ENCODE measurements at regions not wholly inside any gene's neighbourhood (a gene's known extent, or its start where the extent isn't known, plus 50 kb on each side); places are given as distances from the start of the nearest gene placed in this dataset.

DNA sequence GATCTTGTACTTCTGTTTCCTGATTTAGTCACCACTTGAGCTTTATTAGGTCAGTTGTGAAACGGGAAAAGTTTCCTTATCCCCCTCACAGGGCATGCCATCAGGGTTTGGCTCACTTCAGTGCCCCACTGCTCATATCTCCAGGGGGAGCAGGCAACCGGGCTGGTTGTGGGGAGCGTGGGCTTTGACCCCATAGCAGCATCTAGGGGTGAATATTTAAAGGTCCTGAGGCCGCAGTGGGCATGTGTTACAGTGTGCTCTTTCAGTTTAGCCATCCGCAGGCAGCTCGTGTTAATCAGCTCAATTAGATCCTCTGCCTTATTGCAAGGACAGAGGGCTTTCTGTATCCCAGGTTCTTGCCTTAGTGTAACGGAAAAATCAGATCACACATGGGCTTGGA is 71.9 kb downstream of the MRPL46 start:
- TF ChIP-seq, protein P1, sequence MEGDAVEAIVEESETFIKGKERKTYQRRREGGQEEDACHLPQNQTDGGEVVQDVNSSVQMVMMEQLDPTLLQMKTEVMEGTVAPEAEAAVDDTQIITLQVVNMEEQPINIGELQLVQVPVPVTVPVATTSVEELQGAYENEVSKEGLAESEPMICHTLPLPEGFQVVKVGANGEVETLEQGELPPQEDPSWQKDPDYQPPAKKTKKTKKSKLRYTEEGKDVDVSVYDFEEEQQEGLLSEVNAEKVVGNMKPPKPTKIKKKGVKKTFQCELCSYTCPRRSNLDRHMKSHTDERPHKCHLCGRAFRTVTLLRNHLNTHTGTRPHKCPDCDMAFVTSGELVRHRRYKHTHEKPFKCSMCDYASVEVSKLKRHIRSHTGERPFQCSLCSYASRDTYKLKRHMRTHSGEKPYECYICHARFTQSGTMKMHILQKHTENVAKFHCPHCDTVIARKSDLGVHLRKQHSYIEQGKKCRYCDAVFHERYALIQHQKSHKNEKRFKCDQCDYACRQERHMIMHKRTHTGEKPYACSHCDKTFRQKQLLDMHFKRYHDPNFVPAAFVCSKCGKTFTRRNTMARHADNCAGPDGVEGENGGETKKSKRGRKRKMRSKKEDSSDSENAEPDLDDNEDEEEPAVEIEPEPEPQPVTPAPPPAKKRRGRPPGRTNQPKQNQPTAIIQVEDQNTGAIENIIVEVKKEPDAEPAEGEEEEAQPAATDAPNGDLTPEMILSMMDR (conservative IDR thresholded peaks at IDR 0.05) = no peak
- no peak for TF ChIP-seq ZFX (IDR thresholded peaks at IDR 0.05)

Data from C4-2B (cell line).